ENCODE measurements at regions not wholly inside any gene's neighbourhood (a gene's known extent, or its start where the extent isn't known, plus 50 kb on each side); places are given as distances from the start of the nearest gene placed in this dataset.

DNA sequence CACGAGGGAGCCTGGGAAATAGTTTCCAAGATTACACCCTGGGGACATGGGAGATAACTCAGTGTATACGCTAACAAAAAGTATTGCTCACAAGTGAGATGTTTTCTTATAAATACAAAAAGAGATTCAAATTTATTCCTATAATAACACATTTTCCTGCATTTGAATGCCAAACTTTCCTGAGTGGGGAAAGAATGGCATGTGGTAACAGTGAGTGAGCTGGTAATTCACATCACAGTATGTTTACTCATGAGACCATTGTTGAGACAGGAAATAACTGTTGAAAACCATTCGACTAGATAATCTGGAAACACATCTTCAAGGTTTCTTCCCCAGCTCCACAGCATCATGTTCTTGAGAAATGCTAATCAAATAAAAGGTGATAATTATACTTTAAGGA is 109.1 kb downstream of the TASL start (continued):
- TF ChIP-seq, protein P1, sequence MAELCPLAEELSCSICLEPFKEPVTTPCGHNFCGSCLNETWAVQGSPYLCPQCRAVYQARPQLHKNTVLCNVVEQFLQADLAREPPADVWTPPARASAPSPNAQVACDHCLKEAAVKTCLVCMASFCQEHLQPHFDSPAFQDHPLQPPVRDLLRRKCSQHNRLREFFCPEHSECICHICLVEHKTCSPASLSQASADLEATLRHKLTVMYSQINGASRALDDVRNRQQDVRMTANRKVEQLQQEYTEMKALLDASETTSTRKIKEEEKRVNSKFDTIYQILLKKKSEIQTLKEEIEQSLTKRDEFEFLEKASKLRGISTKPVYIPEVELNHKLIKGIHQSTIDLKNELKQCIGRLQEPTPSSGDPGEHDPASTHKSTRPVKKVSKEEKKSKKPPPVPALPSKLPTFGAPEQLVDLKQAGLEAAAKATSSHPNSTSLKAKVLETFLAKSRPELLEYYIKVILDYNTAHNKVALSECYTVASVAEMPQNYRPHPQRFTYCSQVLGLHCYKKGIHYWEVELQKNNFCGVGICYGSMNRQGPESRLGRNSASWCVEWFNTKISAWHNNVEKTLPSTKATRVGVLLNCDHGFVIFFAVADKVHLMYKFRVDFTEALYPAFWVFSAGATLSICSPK (IDR thresholded peaks at IDR 0.05; ENCODE audit: borderline replicate concordance): no peak

Measured in K562 (cell line).